Smooth muscle cell (in vitro differentiated cells): ENCODE measurements at regions not wholly inside any gene's neighbourhood (a gene's known extent, or its start where the extent isn't known, plus 50 kb on each side); places are given as distances from the start of the nearest gene placed in this dataset.

Experiments
- DNase-seq: peaks from one replicate; lab custom pipeline; 2025; ENCODE audit not compliant: unreplicated experiment; lab: John Stamatoyannopoulos, UW
- H2AFZ ChIP-seq: fragments of 200-600 bp; sonication (generic); 2 replicates; pipeline ENCODE4 v1.6.0; 2016; ENCODE audit warnings: antibody characterized with exemption, low read depth, mild to moderate bottlenecking
- H3F3A ChIP-seq: fragments of 200-600 bp; sonication (generic); 2 replicates; pipeline ENCODE4 v1.6.0; 2017; ENCODE audit warnings: antibody characterized with exemption, low read depth
- H3K27ac ChIP-seq: fragments of 200-600 bp; sonication (generic); 2 replicates; pipeline ENCODE4 v1.5.1; 2016; ENCODE audit warnings: low read depth, mild to moderate bottlenecking
- H3K27me3 ChIP-seq: fragments of 200-600 bp; sonication (generic); 2 replicates; pipeline ENCODE4 v1.6.1; 2016; ENCODE audit warnings: low read depth, mild to moderate bottlenecking
- H3K36me3 ChIP-seq: fragments of 200-600 bp; sonication (generic); 2 replicates; pipeline ENCODE4 v1.5.1; 2016; ENCODE audit warnings: low read depth
- H3K4me1 ChIP-seq: fragments of 200-600 bp; sonication (generic); 2 replicates; pipeline ENCODE4 v1.5.1; 2016; ENCODE audit warnings: low read depth
- H3K4me2 ChIP-seq: fragments of 200-600 bp; sonication (generic); 2 replicates; pipeline ENCODE4 v1.6.0; 2016; ENCODE audit warnings: mild to moderate bottlenecking
- H3K4me3 ChIP-seq: fragments of 200-600 bp; sonication (generic); 2 replicates; pipeline ENCODE4 v1.5.1; 2016; ENCODE audit warnings: mild to moderate bottlenecking
- H3K79me2 ChIP-seq: fragments of 200-600 bp; sonication (generic); 2 replicates; pipeline ENCODE4 v1.6.0; 2016; ENCODE audit warnings: low read depth, mild to moderate bottlenecking
- H3K9ac ChIP-seq: fragments of 200-600 bp; sonication (generic); 2 replicates; pipeline ENCODE4 v1.6.0; 2016; ENCODE audit warnings: low read depth
- H3K9me3 ChIP-seq: fragments of 200-600 bp; sonication (generic); replicated peaks from 2 replicates; pipeline ENCODE4 v1.5.1; 2016; ENCODE audit warnings: low read depth
- H4K20me1 ChIP-seq: fragments of 200-600 bp; sonication (generic); 2 replicates; pipeline ENCODE4 v1.6.0; 2016; ENCODE audit warnings: low read depth
- CTCF ChIP-seq: fragments of 200-600 bp; sonication (generic); IDR thresholded peaks from 2 replicates; pipeline ENCODE4 v1.5.1; 2017; ENCODE audit warnings: borderline replicate concordance, mild to moderate bottlenecking, antibody characterized with exemption; ENCODE audit not compliant: insufficient read depth, poor library complexity, severe bottlenecking
- WGBS: methylation state at CpG from one replicate; pipeline ENCODE4 v1.1.7; 2016; ENCODE audit warnings: low lambda C conversion rate; 5-methylcytosine and 5-hydroxymethylcytosine counted together

- Histone ChIP-seq H3K9ac (no peak overlapping the region), H3K9me3 (no peaks in the 10 kb centered on the region), H3K4me3 (no peak overlapping the region), H3K79me2 (no peaks in the 10 kb centered on the region), H3K36me3 (no peaks in the 10 kb centered on the region), H3K27ac (no peak overlapping the region), H3K27me3 (peaks cover 42% of the 10 kb centered on the region), H3K4me2 (no peak overlapping the region), H4K20me1 (no peaks in the 10 kb centered on the region), H3K4me1 (no peaks in the 10 kb centered on the region), H2AFZ (no peak overlapping the region), H3F3A (no peaks in the 10 kb centered on the region)
- TF ChIP-seq CTCF = no peak
- 78% methylated on average over 3 of the region's 3 CpGs for WGBS
- no peak for DNase-seq
These were observed 74.7 kb downstream of the CHST1 start for GRCh38 chr11:45590743-45591142.

- Histone ChIP-seq H2AFZ (no peak overlapping the region), H3K9me3 (no peaks in the 10 kb centered on the region), H3K27ac (no peak overlapping the region), H3K9ac (no peak overlapping the region), H3K79me2 (no peaks in the 10 kb centered on the region), H3K27me3 (peaks cover 49% of the 10 kb centered on the region), H3F3A (no peaks in the 10 kb centered on the region), H3K36me3 (no peaks in the 10 kb centered on the region), H3K4me2 (no peak overlapping the region), H4K20me1 (no peaks in the 10 kb centered on the region), H3K4me1 (no peaks in the 10 kb centered on the region), H3K4me3 (no peak overlapping the region)
- DNase-seq = no peak
- WGBS = 69% methylated on average over 5 of the region's 5 CpGs
- TF ChIP-seq CTCF = no peak
These were observed 80.2 kb downstream of the CHST1 start for GRCh38 chr11:45585205-45585604.

- no peaks in the 10 kb centered on the region for H3K9me3 ChIP-seq
- no peaks in the 10 kb centered on the region for H3K79me2 ChIP-seq
- H2AFZ ChIP-seq = no peak overlapping the region
- no peaks in the 10 kb centered on the region for H3K36me3 ChIP-seq
- no peak overlapping the region for H3K4me2 ChIP-seq
- H3K4me3 ChIP-seq = no peak overlapping the region
- no peaks in the 10 kb centered on the region for H3K4me1 ChIP-seq
- no peak overlapping the region for H3K27ac ChIP-seq
- WGBS = 82% methylated on average over 15 of the region's 15 CpGs
- peaks cover 46% of the 10 kb centered on the region for H3K27me3 ChIP-seq
- H3K9ac ChIP-seq = no peak overlapping the region
- no peak for TF ChIP-seq CTCF
- no peaks in the 10 kb centered on the region for H3F3A ChIP-seq
- H4K20me1 ChIP-seq = no peaks in the 10 kb centered on the region
- no peak for DNase-seq
These were observed 81.3 kb downstream of the CHST1 start for GRCh38 chr11:45583981-45584566.

GRCh38 chr11:45580399-45580798, 85.0 kb downstream of the CHST1 start:
- no peak overlapping the region for H3K4me3 ChIP-seq
- no peak overlapping the region for H3K27ac ChIP-seq
- no peak for TF ChIP-seq CTCF
- no peak overlapping the region for H3K9ac ChIP-seq
- no peaks in the 10 kb centered on the region for H4K20me1 ChIP-seq
- H2AFZ ChIP-seq = no peak overlapping the region
- H3K4me1 ChIP-seq = no peaks in the 10 kb centered on the region
- no peaks in the 10 kb centered on the region for H3K36me3 ChIP-seq
- peaks cover 24% of the 10 kb centered on the region for H3K27me3 ChIP-seq
- H3K9me3 ChIP-seq = no peaks in the 10 kb centered on the region
- no peak overlapping the region for H3K4me2 ChIP-seq
- WGBS = 36% methylated on average over 6 of the region's 6 CpGs
- H3K79me2 ChIP-seq = no peaks in the 10 kb centered on the region
- DNase-seq = peak; percentile 2
- H3F3A ChIP-seq = no peaks in the 10 kb centered on the region
